ENCODE measurements at regions not wholly inside any gene's neighbourhood (a gene's known extent, or its start where the extent isn't known, plus 50 kb on each side); places are given as distances from the start of the nearest gene placed in this dataset.
"Not testable (repeated sequence)": the region's sequence is repeated elsewhere in the genome, so short reads cannot be mapped to it uniquely, and the experiment has no call there.

DNA sequence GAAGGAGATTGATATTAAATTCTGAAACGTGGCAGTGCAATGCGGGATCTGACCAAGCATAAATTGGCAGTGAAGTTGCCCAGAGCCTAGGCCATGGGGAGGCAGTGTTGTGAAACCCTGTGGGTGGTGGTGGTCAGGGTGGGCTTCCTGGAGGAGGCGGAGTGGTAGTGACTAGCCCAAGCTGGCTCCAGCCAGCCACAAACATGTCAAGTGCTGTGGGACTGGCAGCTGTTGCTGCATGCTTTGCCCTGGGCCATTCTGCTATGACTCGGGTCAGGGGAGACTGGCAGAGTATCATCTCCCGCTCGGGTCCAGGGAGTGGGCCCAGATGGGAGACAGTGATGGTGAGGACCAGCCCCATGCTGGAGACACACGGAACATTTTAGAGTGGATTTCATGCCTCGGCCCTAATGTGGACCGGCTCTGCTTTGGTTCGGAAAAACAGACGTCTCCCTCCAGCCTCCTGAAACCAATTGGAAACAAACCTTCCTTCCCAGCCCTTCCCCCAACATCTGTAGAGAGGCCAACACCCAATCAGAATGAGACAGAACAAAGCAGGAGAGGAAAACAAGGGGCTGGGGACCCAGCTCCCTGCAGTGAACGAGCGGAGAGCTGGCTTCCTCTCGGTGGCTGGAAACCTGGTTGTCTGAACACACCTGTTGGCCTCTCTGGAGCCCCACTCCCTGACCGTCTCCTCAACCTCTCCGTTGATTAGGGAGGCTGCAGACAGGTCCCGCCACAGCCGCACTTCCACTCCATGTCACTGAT, 58.2 kb downstream of the TMEM270 start:
- H3K27ac Mint-ChIP-seq (ENCODE audit: unreplicated experiment): peak overlapping the region; percentile 50
- DNase-seq (ENCODE audit: low read depth, low spot score): no peak
- no peaks in the 10 kb centered on the region for H3K36me3 Mint-ChIP-seq (ENCODE audit: low read depth)
- peaks cover under 1% of the 10 kb centered on the region for H3K27me3 Mint-ChIP-seq (ENCODE audit: low read depth)
- TF ChIP-seq, protein P1, sequence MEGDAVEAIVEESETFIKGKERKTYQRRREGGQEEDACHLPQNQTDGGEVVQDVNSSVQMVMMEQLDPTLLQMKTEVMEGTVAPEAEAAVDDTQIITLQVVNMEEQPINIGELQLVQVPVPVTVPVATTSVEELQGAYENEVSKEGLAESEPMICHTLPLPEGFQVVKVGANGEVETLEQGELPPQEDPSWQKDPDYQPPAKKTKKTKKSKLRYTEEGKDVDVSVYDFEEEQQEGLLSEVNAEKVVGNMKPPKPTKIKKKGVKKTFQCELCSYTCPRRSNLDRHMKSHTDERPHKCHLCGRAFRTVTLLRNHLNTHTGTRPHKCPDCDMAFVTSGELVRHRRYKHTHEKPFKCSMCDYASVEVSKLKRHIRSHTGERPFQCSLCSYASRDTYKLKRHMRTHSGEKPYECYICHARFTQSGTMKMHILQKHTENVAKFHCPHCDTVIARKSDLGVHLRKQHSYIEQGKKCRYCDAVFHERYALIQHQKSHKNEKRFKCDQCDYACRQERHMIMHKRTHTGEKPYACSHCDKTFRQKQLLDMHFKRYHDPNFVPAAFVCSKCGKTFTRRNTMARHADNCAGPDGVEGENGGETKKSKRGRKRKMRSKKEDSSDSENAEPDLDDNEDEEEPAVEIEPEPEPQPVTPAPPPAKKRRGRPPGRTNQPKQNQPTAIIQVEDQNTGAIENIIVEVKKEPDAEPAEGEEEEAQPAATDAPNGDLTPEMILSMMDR (conservative IDR thresholded peaks at IDR 0.05): no peak
- no peak overlapping the region for H3K4me3 Mint-ChIP-seq
- H3K4me1 Mint-ChIP-seq: peaks cover 13% of the 10 kb centered on the region
- no peaks in the 10 kb centered on the region for H3K9me3 Mint-ChIP-seq

DNA sequence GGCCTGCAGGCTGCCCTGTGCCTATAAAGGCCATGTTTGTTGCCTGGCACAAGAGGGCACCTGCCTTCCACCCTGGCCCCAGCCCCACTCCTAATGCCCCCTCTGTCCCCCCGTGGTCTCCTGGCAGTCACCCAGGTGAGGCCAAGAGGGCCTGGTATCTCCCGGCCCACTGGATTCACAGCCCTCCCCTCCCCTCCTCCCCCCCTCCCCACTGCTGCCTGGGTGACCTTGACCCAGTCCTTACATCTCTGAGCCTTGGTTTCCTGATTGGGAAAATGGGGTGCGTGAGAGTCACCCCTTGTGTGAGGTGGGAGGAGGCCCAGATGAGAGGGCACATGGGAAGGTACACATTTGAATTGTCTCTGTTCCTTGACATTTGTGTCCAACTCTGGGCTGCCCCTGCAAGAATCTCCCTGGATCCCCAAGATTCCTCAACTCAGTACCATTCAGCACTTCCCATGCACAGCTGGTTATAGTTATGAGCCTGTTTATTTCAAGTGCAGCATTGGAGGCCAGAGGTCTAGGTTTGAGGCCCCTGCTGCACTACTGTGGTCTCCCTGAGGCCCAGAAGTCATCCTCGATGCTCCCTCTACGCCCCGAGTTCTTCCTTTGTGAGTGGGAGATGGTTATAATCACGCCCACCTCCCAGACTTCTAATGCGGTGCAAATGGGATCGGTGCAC, 58.9 kb downstream of the TMEM270 start:
- Mint-ChIP-seq H3K27me3 (ENCODE audit: low read depth) (peaks cover 6% of the 10 kb centered on the region), H3K4me3 (no peak overlapping the region), H3K36me3 (ENCODE audit: low read depth) (no peaks in the 10 kb centered on the region), H3K4me1 (peaks cover 13% of the 10 kb centered on the region), H3K9me3 (no peaks in the 10 kb centered on the region), H3K27ac (ENCODE audit: unreplicated experiment) (peak overlapping the region; percentile 84)
- no peak for DNase-seq (ENCODE audit: low read depth, low spot score)
- TF ChIP-seq, protein P1 (conservative IDR thresholded peaks at IDR 0.05): no peak

DNA sequence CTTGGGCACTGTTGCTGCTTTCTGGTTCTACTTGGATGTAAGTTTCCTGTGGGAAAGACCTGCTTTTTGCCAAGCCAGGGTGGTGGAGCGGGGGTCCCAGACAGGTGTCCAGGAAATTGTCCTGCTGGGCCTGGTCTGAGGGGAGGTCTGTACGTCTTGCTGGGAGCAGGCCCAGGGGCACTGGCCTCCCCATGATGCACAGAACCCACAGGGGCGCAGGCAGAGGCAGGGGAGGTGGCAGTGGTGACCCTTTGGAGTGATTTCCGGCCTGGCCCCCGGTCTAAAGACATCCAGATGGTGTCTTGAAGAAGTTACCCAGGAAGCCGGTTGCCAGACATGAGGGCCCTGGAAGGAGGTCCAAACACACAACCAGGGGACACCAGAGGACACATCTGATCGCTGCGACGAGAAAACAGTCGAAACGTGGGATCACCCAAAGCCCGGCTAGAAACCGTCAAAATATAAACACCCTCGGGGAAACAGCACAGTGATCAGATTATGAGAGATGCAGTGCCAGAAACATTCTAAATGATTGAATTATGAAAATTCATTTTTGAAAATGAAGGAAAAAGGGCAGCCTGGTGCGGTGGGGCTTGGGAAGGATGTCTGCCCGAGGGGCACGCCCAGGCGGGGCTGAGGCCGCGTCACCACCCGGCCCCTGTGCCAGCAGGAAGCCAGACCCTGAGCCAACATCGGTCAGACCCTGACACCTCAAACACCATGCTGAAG, 59.6 kb downstream of the TMEM270 start:
- Mint-ChIP-seq H3K4me1 (peaks cover 13% of the 10 kb centered on the region), H3K36me3 (ENCODE audit: low read depth) (no peaks in the 10 kb centered on the region), H3K9me3 (no peaks in the 10 kb centered on the region), H3K27ac (ENCODE audit: unreplicated experiment) (peak overlapping the region; percentile 84), H3K4me3 (no peak overlapping the region), H3K27me3 (ENCODE audit: low read depth) (peaks cover 6% of the 10 kb centered on the region)
- DNase-seq (ENCODE audit: low read depth, low spot score): no peak
- TF ChIP-seq, protein P1 (conservative IDR thresholded peaks at IDR 0.05): no peak

DNA sequence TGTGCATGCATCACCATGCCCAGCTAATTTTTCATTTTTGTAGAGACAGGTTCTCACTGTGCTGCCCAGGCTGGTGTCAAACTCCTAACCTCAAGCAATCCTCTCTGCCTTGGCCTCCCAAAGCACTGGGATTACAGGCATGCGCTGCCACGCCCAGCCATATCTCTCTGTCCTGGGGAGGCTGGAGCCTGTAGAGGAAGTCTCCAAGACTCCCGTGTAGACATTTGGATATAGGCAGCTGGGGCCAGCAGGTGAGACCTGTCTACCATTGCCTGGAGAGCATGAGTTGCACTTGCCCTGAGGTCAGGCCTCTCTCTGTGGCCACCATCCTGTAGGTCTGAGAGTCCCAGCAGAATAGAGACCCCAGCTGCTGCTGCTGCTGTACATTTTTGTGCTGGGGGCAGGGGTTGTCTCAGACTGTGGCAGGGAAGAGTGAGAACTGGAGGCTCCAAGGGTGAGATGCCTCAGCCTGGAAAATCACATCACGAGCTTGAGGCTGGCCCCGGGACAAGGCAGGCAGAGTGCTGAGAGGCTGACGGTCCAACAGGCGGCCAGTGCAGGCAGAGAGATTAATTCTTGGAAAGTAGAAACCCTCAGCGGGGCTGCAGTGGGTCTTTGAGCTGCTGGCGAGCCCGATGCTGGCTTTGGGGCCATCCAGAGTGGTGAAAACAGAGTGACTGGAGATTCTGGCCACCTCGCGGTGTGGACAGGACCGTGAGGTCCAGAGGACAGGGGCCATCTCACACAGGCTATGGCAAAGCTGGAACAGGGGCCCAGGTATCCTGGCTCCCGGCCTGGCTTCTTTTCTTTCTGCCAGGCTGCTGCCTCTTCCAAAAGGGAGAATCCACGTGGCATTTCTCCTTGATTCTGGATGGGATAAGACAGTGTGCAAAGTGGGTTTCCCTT, 60.9 kb downstream of the TMEM270 start:
- Mint-ChIP-seq H3K4me1 (peaks cover 13% of the 10 kb centered on the region), H3K27me3 (ENCODE audit: low read depth) (peaks cover 13% of the 10 kb centered on the region), H3K27ac (ENCODE audit: unreplicated experiment) (no peak overlapping the region), H3K36me3 (ENCODE audit: low read depth) (no peaks in the 10 kb centered on the region), H3K4me3 (no peak overlapping the region), H3K9me3 (no peaks in the 10 kb centered on the region)
- TF ChIP-seq, protein P1 (conservative IDR thresholded peaks at IDR 0.05): no peak
- no peak for DNase-seq (ENCODE audit: low read depth, low spot score)

DNA sequence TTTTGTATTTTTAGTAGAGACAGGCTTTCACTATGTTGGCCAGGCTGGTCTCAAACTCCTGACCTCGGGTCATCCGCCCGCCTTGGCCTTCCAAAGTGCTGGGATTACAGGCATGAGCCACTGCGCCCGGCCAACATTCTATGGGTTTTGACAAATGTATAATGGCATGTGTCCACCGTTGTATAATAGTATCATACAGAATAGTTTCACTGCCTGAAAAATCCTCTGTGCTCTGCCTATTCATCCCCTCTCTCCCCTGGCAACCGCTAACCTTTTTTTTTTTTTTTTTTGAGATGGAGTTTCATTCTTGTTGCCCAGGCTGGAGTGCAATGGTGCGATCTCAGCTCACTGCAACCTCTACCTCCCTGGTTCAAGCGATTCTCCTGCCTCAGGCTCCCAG, 67.7 kb downstream of the TMEM270 start:
- H3K27ac Mint-ChIP-seq (ENCODE audit: unreplicated experiment); H3K36me3 Mint-ChIP-seq (ENCODE audit: low read depth); H3K4me1 Mint-ChIP-seq; H3K4me3 Mint-ChIP-seq; DNase-seq (ENCODE audit: low read depth, low spot score); H3K9me3 Mint-ChIP-seq: not testable (repeated sequence)
- peaks cover 18% of the 10 kb centered on the region for H3K27me3 Mint-ChIP-seq (ENCODE audit: low read depth)

Measured in neural crest cell (in vitro differentiated cells).